H1 (cell line): ENCODE measurements at regions not wholly inside any gene's neighbourhood (a gene's known extent, or its start where the extent isn't known, plus 50 kb on each side); places are given as distances from the start of the nearest gene placed in this dataset.

Experiments used
- CTCF ChIP-seq, 3 experiments: IDR thresholded peaks; 1 replicate in 2 of 3; 2 replicates in 1 of 3; pipeline versions ENCODE4 v1.5.1 to v1.6.1; 2011; ENCODE audit warnings: low read length in 3 of 3, mild to moderate bottlenecking in 3 of 3, inconsistent platforms in 2 of 3, low read depth in 1 of 3, moderate library complexity in 1 of 3; ENCODE audit not compliant: insufficient read depth in 1 of 3; ENCODE audit errors: control extremely low read depth in 1 of 3
- EP300 ChIP-seq, 2 experiments: IDR thresholded peaks; 1 replicate in 1 of 2; 2 replicates in 1 of 2; pipeline ENCODE4 v1.6.1; 2011 to 2012; ENCODE audit warnings: low read depth in 2 of 2, low read length in 2 of 2, mild to moderate bottlenecking in 2 of 2, borderline replicate concordance in 1 of 2, inconsistent platforms in 1 of 2, moderate library complexity in 1 of 2
- EZH2 ChIP-seq: fragments of 200-600 bp; sonication (generic); IDR thresholded peaks from 2 replicates; pipeline ENCODE4 v1.7.1; 2012; ENCODE audit warnings: low read depth, mild to moderate bottlenecking, moderate library complexity, low read length, inconsistent platforms; ENCODE audit not compliant: severe bottlenecking
- POLR2A ChIP-seq, 2 experiments: IDR thresholded peaks; 1 replicate in 1 of 2; 2 replicates in 1 of 2; pipeline ENCODE4 v1.6.1; 2011; ENCODE audit warnings: low read depth in 2 of 2, low read length in 2 of 2, mild to moderate bottlenecking in 2 of 2; ENCODE audit errors: control extremely low read depth in 1 of 2
- RFX5 ChIP-seq: IDR thresholded peaks from 2 replicates; pipeline ENCODE4 v1.6.1; 2011; ENCODE audit warnings: low read depth, low read length, improper control_type of control experiment, borderline replicate concordance
- TCF12 ChIP-seq: IDR thresholded peaks from 2 replicates; pipeline ENCODE4 v1.6.1; 2011; ENCODE audit warnings: low read depth, mild to moderate bottlenecking, low read length

GRCh38 chr1:234782791-234783190 lies 172.8 kb upstream of the IRF2BP2 start:
- no peak for TF ChIP-seq EZH2
- no peak for TF ChIP-seq TCF12
- no peak for TF ChIP-seq POLR2A (IDR thresholded peaks at IDR 0.05; ENCODE audit: control extremely low read depth in 1 of 2, low read depth in 2 of 2, low read length in 2 of 2)
- TF ChIP-seq RFX5: no peak
- no peak for TF ChIP-seq CTCF (IDR thresholded peaks at IDR 0.05; ENCODE audit: control extremely low read depth in 1 of 3, insufficient read depth in 1 of 3, low read depth in 1 of 3, low read length in 3 of 3)
- TF ChIP-seq EP300 (IDR thresholded peaks at IDR 0.05; ENCODE audit: borderline replicate concordance in 1 of 2, low read depth in 2 of 2, low read length in 2 of 2): no peak
